ENCODE measurements at regions not wholly inside any gene's neighbourhood (a gene's known extent, or its start where the extent isn't known, plus 50 kb on each side); places are given as distances from the start of the nearest gene placed in this dataset.

DNA sequence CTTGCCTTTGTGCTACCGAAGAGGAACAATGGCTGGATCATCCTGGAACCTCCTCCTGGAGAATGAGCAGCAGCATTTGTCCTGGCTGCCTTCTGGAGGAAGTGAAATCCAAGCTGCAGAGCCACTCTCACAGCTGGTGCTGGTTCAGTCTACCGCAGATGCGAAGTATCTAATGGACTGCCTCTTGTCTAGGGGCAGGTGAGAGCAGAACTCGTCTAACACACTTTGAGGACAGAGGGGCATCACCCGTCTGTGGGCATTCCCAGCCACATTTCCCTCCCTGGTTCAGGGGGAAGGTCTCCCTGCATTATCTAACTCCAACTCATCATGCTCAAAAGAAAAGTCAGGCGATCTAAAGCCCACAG lies 338.2 kb upstream of the GATB start:
- Histone ChIP-seq H3K4me2 (ENCODE audit: low read depth, low read length) (no peak overlapping the region), H3F3A (ENCODE audit: insufficient read depth, low read length) (no peaks in the 10 kb centered on the region), H4K20me1 (ENCODE audit: insufficient read depth, low read length) (no peaks in the 10 kb centered on the region), H3K9ac (ENCODE audit: low read length) (no peak overlapping the region), H3K27ac (ENCODE audit: low read length) (no peak overlapping the region), H3K9me2 (replicated peaks; ENCODE audit: insufficient read depth, low read length) (no peaks in the 10 kb centered on the region), H3K4me3 (ENCODE audit: low read length) (no peak overlapping the region), H3K79me2 (ENCODE audit: low read length) (no peaks in the 10 kb centered on the region), H3K4me1 (ENCODE audit: low read length) (peaks cover 10% of the 10 kb centered on the region), H3K9me3 (replicated peaks; ENCODE audit: insufficient read depth, low read length) (no peaks in the 10 kb centered on the region), H2AFZ (ENCODE audit: low read length) (no peak overlapping the region), H3K27me3 (replicated peaks; ENCODE audit: insufficient read depth, low read length) (no peaks in the 10 kb centered on the region), H3K36me3 (replicated peaks; ENCODE audit: insufficient read depth, low read length) (no peaks in the 10 kb centered on the region)
- DNase-seq = no peak
- TF ChIP-seq, protein P1, sequence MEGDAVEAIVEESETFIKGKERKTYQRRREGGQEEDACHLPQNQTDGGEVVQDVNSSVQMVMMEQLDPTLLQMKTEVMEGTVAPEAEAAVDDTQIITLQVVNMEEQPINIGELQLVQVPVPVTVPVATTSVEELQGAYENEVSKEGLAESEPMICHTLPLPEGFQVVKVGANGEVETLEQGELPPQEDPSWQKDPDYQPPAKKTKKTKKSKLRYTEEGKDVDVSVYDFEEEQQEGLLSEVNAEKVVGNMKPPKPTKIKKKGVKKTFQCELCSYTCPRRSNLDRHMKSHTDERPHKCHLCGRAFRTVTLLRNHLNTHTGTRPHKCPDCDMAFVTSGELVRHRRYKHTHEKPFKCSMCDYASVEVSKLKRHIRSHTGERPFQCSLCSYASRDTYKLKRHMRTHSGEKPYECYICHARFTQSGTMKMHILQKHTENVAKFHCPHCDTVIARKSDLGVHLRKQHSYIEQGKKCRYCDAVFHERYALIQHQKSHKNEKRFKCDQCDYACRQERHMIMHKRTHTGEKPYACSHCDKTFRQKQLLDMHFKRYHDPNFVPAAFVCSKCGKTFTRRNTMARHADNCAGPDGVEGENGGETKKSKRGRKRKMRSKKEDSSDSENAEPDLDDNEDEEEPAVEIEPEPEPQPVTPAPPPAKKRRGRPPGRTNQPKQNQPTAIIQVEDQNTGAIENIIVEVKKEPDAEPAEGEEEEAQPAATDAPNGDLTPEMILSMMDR (IDR thresholded peaks at IDR 0.05; ENCODE audit: low read length) = no peak
- TF ChIP-seq EZH2 (optimal IDR thresholded peaks at IDR 0.05; ENCODE audit: low read depth, low read length) = no peak
- TF ChIP-seq EZH2phosphoT487 (IDR thresholded peaks at IDR 0.05; ENCODE audit: low read length) = no peak

GRCh38 chr4:152098365-152099060 lies 337.7 kb upstream of the GATB start:
- no peaks in the 10 kb centered on the region for H3K36me3 ChIP-seq (replicated peaks; ENCODE audit: insufficient read depth, low read length)
- H3K9ac ChIP-seq (ENCODE audit: low read length) = no peak overlapping the region
- peaks cover 10% of the 10 kb centered on the region for H3K4me1 ChIP-seq (ENCODE audit: low read length)
- H3K4me2 ChIP-seq (ENCODE audit: low read depth, low read length) = no peak overlapping the region
- no peaks in the 10 kb centered on the region for H4K20me1 ChIP-seq (ENCODE audit: insufficient read depth, low read length)
- no peak overlapping the region for H3K27ac ChIP-seq (ENCODE audit: low read length)
- TF ChIP-seq EZH2phosphoT487 (IDR thresholded peaks at IDR 0.05; ENCODE audit: low read length) = no peak
- no peak for TF ChIP-seq EZH2 (optimal IDR thresholded peaks at IDR 0.05; ENCODE audit: low read depth, low read length)
- TF ChIP-seq, protein P1 (IDR thresholded peaks at IDR 0.05; ENCODE audit: low read length) = no peak
- no peaks in the 10 kb centered on the region for H3K9me3 ChIP-seq (replicated peaks; ENCODE audit: insufficient read depth, low read length)
- no peak for DNase-seq
- no peaks in the 10 kb centered on the region for H3F3A ChIP-seq (ENCODE audit: insufficient read depth, low read length)
- H2AFZ ChIP-seq (ENCODE audit: low read length) = no peak overlapping the region
- H3K4me3 ChIP-seq (ENCODE audit: low read length) = no peak overlapping the region
- H3K79me2 ChIP-seq (ENCODE audit: low read length) = no peaks in the 10 kb centered on the region
- no peaks in the 10 kb centered on the region for H3K9me2 ChIP-seq (replicated peaks; ENCODE audit: insufficient read depth, low read length)
- H3K27me3 ChIP-seq (replicated peaks; ENCODE audit: insufficient read depth, low read length) = no peaks in the 10 kb centered on the region

DNA sequence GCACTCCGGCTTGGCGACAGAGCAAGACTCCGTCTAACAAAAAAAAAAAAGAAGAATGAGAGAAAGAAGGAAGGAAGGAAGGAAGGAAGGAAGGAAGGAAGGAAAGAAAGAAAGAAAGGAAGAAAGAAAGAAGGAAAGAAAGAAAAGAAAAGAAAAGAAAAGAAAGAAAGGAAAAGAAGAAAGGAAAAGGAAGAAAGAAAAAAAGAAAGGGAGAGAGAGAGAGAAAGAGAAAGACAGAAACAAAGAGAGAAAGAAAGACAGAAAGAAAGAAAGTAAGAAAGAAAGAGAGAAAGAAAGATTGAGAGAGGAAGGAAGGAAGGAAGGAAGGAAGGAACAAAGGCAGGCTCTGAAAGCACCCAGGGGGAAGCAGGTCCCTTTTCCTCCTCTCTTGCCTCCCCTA lies 336.6 kb upstream of the GATB start:
- H3K36me3 ChIP-seq (replicated peaks; ENCODE audit: insufficient read depth, low read length) = no peaks in the 10 kb centered on the region
- no peak overlapping the region for H3K4me2 ChIP-seq (ENCODE audit: low read depth, low read length)
- H3K27me3 ChIP-seq (replicated peaks; ENCODE audit: insufficient read depth, low read length) = no peaks in the 10 kb centered on the region
- no peaks in the 10 kb centered on the region for H3F3A ChIP-seq (ENCODE audit: insufficient read depth, low read length)
- no peak overlapping the region for H3K4me3 ChIP-seq (ENCODE audit: low read length)
- TF ChIP-seq EZH2 (optimal IDR thresholded peaks at IDR 0.05; ENCODE audit: low read depth, low read length) (no peak), EZH2phosphoT487 (IDR thresholded peaks at IDR 0.05; ENCODE audit: low read length) (no peak)
- TF ChIP-seq, protein P1 (IDR thresholded peaks at IDR 0.05; ENCODE audit: low read length) = no peak
- H4K20me1 ChIP-seq (ENCODE audit: insufficient read depth, low read length) = no peaks in the 10 kb centered on the region
- no peak overlapping the region for H3K9ac ChIP-seq (ENCODE audit: low read length)
- H3K27ac ChIP-seq (ENCODE audit: low read length) = no peak overlapping the region
- no peaks in the 10 kb centered on the region for H3K9me2 ChIP-seq (replicated peaks; ENCODE audit: insufficient read depth, low read length)
- no peak for DNase-seq
- no peak overlapping the region for H2AFZ ChIP-seq (ENCODE audit: low read length)
- peaks cover 10% of the 10 kb centered on the region for H3K4me1 ChIP-seq (ENCODE audit: low read length)
- no peaks in the 10 kb centered on the region for H3K79me2 ChIP-seq (ENCODE audit: low read length)
- H3K9me3 ChIP-seq (replicated peaks; ENCODE audit: insufficient read depth, low read length) = no peaks in the 10 kb centered on the region
